ENCODE measurements at regions not wholly inside any gene's neighbourhood (a gene's known extent, or its start where the extent isn't known, plus 50 kb on each side); places are given as distances from the start of the nearest gene placed in this dataset.

GRCh38 chr3:144369129-144369879, 397.7 kb downstream of the DIPK2A start:
- DNase-seq (ENCODE audit: low read depth in 2 of 2): no peak

- no peak for DNase-seq (ENCODE audit: low read depth in 2 of 2)
These were observed 403.5 kb downstream of the DIPK2A start for GRCh38 chr3:144375088-144375487.

- no peak for DNase-seq (ENCODE audit: low read depth in 2 of 2)
These were observed 409.2 kb downstream of the DIPK2A start for GRCh38 chr3:144380849-144381248.

- no peak for DNase-seq (ENCODE audit: low read depth in 2 of 2)
These were observed 410.0 kb downstream of the DIPK2A start for GRCh38 chr3:144381607-144382006.

- no peak for DNase-seq (ENCODE audit: low read depth in 2 of 2)
These were observed 412.8 kb downstream of the DIPK2A start for GRCh38 chr3:144384241-144384979.

GRCh38 chr3:144390786-144391185, 419.2 kb downstream of the DIPK2A start:
- no peak for DNase-seq (ENCODE audit: low read depth in 2 of 2)

GRCh38 chr3:144391236-144391635, 419.6 kb downstream of the DIPK2A start:
- DNase-seq (ENCODE audit: low read depth in 2 of 2): no peak

GRCh38 chr3:144394032-144394431, 422.4 kb downstream of the DIPK2A start:
- peak in 1 of 2 experiments; percentile 10 for DNase-seq (ENCODE audit: low read depth in 2 of 2)

- DNase-seq (ENCODE audit: low read depth in 2 of 2): no peak
These were observed 430.8 kb downstream of the DIPK2A start for GRCh38 chr3:144402430-144402829.

GRCh38 chr3:144403040-144403457, 431.4 kb downstream of the DIPK2A start:
- DNase-seq (ENCODE audit: low read depth in 2 of 2): peak in 1 of 2 experiments; percentile 4

- DNase-seq (ENCODE audit: low read depth in 2 of 2): no peak
These were observed 435.7 kb downstream of the DIPK2A start for GRCh38 chr3:144407335-144407734.

- no peak for DNase-seq (ENCODE audit: low read depth in 2 of 2)
These were observed 437.7 kb downstream of the DIPK2A start for GRCh38 chr3:144409319-144409718.

- DNase-seq (ENCODE audit: low read depth in 2 of 2): no peak
These were observed 441.4 kb downstream of the DIPK2A start for GRCh38 chr3:144413068-144413467.

- no peak for DNase-seq (ENCODE audit: low read depth in 2 of 2)
These were observed 443.9 kb downstream of the DIPK2A start for GRCh38 chr3:144415492-144415891.

GRCh38 chr3:144424606-144425005, 453.0 kb downstream of the DIPK2A start:
- no peak for DNase-seq (ENCODE audit: low read depth in 2 of 2)

GRCh38 chr3:144426366-144426765, 454.7 kb downstream of the DIPK2A start:
- DNase-seq (ENCODE audit: low read depth in 2 of 2): no peak

- no peak for DNase-seq (ENCODE audit: low read depth in 2 of 2)
These were observed 455.3 kb downstream of the DIPK2A start for GRCh38 chr3:144426967-144427366.

GRCh38 chr3:144429719-144430121, 458.1 kb downstream of the DIPK2A start:
- DNase-seq (ENCODE audit: low read depth in 2 of 2): peak; percentile 3 to 4

- no peak for DNase-seq (ENCODE audit: low read depth in 2 of 2)
These were observed 459.5 kb downstream of the DIPK2A start for GRCh38 chr3:144431134-144431533.

- DNase-seq (ENCODE audit: low read depth in 2 of 2): no peak
These were observed 461.4 kb downstream of the DIPK2A start for GRCh38 chr3:144433006-144433405.

- no peak for DNase-seq (ENCODE audit: low read depth in 2 of 2)
These were observed 466.4 kb downstream of the DIPK2A start for GRCh38 chr3:144437989-144438388.

GRCh38 chr3:144444061-144444460, 472.4 kb downstream of the DIPK2A start:
- DNase-seq (ENCODE audit: low read depth in 2 of 2): no peak

GRCh38 chr3:144444546-144444945, 472.9 kb downstream of the DIPK2A start:
- DNase-seq (ENCODE audit: low read depth in 2 of 2): no peak
